Superior temporal gyrus (tissue), 1 donor: ENCODE measurements at regions not wholly inside any gene's neighbourhood (a gene's known extent, or its start where the extent isn't known, plus 50 kb on each side); places are given as distances from the start of the nearest gene placed in this dataset.
"Not testable (repeated sequence)": the region's sequence is repeated elsewhere in the genome, so short reads cannot be mapped to it uniquely, and the experiment has no call there.

Experiments
- DNase-seq: peaks from one replicate; pipeline ENCODE4 v3.0.0-alpha.2; 2016; ENCODE audit errors: extremely low spot score

DNA sequence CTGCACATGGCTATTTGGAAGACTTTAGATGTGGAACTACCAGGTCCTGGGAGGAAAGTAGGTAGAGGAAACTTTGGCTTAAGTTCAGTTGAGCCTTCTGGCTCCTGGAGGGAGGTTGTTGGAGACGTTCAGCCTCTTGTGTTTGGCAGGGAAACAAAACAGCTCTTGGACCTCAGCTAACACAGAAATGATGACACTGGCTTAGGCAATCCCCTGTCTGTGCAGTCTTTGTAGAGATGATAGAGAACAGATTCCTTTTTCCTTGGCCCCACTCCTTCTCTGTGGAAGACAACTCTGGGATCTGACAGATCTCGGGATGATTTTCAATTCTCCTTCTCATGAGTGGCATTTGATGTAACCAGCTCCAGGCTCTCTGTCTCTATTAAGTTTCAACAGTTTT lies 428.5 kb downstream of the TMEM135 start:
- DNase-seq: no peak

DNA sequence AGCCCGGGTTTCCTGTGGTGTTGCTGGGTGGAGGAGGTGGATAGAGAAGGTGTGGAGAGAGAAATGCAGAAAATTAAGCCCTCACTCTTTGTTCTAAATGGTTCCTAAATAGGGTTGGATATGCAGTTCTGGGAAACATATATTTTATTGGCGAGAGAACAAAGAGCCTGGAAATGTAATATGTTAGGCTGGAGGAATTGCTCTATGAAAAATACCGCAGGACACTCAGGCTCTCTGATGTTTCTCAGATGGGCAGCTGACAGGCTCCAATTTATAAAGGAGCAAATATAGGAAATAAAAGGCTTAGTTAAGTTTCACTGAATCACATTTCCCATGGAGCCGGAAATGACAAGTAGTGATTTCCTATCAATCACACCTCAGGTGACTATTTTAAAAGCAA lies 428.0 kb downstream of the TMEM135 start:
- peak; percentile 27 for DNase-seq

- peak; percentile 46 for DNase-seq
Measured at GRCh38 chr11:87463486-87464102, 425.9 kb downstream of the TMEM135 start.

DNA sequence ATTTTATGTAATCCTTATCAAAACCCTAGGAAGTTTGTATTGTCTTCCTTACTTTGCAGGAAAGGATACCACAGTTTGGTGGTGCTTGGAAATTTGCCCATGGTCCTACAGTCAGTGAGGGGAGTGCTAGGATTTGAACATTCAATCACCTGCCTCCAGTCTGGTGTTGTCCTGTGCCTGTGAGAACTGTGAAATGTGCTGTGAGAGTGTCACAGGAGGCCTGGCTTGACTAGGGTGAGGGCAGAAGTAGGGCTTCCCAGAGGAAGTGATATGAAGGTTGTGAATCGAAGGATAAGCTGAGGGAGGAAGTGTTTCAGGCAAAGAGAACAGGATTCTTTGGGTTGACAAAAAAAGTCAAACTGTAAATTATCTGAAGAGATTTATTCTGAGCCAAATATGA lies 424.4 kb downstream of the TMEM135 start:
- no peak for DNase-seq

- DNase-seq: no peak
Measured at GRCh38 chr11:87460842-87461637, 423.3 kb downstream of the TMEM135 start.

- no peak for DNase-seq
Measured at GRCh38 chr11:87460279-87460678, 422.5 kb downstream of the TMEM135 start.

GRCh38 chr11:87459351-87459750 lies 421.6 kb downstream of the TMEM135 start:
- DNase-seq: no peak

DNA sequence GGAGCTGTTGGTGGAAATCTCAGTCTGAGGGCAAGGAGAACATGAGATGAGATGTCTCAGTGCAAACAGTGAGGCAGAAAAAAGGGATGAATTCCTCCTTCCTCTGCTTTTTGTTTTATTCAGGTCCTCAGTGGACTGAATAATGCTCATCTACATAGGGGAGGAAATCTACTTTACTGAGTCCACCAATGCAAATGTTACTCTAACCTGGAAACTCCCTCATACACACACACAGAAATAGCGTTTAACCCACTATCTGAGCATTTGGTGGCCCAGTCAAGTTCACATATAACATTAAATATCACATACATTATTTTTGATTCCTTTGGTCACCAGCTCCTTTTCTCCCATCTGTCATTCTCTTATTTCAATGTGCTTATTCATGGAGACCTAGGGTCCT lies 418.8 kb downstream of the TMEM135 start:
- no peak for DNase-seq

DNA sequence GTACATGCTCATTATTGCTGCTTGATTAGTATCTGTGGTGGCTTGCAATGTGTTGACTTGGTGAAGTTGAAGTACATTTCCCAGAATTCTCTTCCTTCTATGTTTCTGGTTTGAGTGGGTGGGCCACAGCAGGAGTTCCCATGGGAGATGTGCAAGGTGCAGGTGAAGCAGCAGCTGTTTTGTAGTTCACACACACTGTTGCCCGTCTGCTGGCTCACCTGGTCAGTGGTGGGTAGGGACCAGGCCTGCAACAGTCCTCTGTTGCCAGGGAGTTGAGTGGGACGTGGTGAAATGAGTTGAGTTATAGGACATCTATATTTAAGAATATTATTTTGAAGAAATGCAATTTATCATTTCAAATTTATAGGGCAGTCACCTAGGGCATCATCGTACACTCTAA lies 417.4 kb downstream of the TMEM135 start:
- DNase-seq: no peak

DNA sequence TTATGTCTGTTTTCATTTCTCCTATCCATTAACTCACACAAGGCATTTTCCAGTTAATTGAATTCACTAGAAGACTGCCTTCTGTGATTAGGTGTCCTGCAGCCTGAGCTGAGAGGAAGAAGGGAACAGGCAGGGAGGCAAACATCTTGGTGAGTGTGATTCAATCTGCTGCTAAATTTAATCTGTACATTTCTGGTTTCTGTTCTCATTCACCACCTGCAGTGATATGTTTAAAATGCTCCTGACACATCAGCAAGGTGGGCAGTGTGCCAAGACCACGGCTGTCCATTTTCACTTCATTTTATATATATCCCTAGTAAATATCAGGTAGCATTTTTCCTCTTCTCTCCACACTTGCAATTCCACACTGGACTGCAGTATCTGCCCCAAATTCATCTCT lies 416.5 kb downstream of the TMEM135 start:
- peak; percentile 52 for DNase-seq

- DNase-seq: no peak
Measured at GRCh38 chr11:87453531-87454089, 415.9 kb downstream of the TMEM135 start.

GRCh38 chr11:87452025-87452424 lies 414.3 kb downstream of the TMEM135 start:
- DNase-seq: not testable (repeated sequence)

- no peak for DNase-seq
Measured at GRCh38 chr11:87451395-87451794, 413.7 kb downstream of the TMEM135 start.

DNA sequence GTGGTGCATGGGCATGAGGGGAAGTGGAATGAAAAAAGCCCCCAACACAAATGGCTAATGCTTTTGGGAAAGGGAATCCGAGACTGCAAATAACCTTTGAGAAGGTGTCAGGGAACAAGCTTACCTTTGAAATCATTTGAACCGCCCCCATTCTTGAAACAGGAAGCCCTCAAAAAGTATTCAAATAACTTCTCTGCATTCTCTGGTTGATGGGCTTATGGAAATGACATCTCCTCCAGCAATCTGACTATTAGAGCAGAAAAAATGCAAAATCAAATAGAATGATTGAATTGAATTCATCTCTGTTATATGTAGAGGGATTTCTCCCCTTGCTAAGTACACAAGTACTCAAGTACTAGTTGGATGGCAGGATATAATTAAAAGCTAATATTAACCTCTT lies 409.9 kb downstream of the TMEM135 start:
- no peak for DNase-seq

GRCh38 chr11:87444993-87445392 lies 407.3 kb downstream of the TMEM135 start:
- DNase-seq: no peak

DNA sequence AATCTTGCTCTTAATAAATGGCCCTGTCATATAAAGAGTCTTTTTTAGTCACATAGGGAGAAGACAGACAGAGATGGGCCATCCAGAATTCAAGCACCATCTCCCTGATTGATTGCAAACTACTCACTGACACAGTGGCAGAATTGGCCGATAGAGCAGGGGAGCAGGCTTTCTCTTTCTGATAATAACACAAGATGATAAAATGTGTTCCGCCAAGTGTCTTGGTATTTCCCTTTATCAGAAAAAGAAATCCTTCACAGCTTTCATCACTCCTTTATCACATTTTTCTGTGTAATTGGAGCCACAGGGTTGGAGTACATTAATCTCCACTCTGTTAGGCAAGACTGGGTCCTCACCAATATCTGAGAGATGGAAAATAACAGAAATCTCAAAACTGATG lies 406.0 kb downstream of the TMEM135 start:
- DNase-seq: no peak

DNA sequence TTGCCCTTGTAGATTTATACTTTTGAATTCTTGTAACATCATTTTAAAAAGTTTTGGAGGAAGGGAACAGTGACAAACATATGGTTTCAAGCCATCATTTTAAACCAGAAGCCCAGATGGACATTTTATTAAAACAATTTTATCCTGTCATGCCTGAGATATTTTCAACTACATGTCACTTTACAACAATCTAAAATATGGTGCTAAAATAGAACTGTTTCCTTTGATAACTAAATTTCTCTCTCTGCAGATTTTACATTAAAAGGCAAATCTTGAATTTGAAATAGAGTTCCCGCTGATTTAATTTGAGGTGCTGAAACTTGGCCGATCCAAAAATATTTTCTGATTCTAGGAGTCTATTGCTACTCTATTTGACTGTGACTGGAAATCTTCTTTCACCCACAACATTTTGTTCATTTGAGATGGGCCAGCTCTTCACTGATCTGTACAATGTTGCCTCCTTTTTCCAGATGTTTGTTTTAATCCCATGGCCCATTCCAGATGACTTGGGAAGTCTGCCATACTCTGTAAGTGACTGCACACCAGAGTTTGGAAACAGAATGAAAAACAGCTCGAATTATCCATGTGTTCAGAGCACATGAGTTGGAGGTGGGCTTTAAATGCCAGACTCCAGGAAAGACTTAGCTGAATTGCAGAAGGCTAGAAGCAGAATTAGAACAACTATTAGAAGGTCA lies 402.5 kb downstream of the TMEM135 start:
- DNase-seq: no peak

DNA sequence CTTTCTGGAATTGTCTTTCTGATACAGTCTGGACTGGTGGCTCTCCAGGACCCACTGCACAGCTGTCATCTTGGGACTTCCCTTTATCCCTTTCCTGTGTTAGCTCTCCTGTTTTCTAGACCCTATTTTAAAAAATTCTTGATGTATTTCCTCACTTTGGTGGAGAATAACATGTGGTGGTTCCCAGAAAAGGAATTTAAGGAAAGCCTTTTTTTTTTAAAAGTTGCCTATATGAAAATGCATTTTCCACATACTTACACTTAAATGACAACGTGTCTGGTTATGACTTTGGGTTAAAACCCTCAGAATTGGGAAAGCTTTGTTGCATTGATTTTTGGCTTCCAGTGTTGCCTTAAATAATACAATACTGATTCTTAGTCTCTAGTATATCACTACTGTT lies 400.7 kb downstream of the TMEM135 start:
- DNase-seq: no peak

DNA sequence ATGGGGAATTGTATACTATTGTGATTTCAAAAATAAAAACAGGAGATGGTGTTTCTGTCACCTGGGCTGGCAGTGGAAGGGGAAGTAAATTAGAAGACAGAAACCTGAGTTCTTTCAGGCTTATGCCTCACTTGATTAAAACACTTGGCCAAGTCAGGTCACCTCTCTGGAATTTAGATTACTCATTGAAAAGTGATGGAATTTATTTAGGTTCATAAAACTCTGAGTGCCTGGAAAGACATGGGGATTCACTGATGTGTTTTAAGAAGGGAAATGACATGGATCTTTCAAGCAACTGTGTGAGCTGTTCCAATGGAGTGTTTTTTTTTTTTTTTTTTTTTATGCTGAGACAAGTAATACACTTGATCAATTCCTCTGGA lies 400.1 kb downstream of the TMEM135 start:
- no peak for DNase-seq

- no peak for DNase-seq
Measured at GRCh38 chr11:87437133-87437843, 399.6 kb downstream of the TMEM135 start.

- DNase-seq: no peak
Measured at GRCh38 chr11:87432022-87432421, 394.3 kb downstream of the TMEM135 start.

- no peak for DNase-seq
Measured at GRCh38 chr11:87431392-87431791, 393.7 kb downstream of the TMEM135 start.
